A673 (cell line): ENCODE measurements at regions not wholly inside any gene's neighbourhood (a gene's known extent, or its start where the extent isn't known, plus 50 kb on each side); places are given as distances from the start of the nearest gene placed in this dataset.
A peak's percentile ranks its signal among the peaks of the same experiment; 100 is the strongest.

Experiments
- BruUV-seq: library from RNA; stranded (reverse); fragments of 400-500 nt; replicated peaks from 2 replicates; lab custom pipeline; 2021; lab: Mats Ljungman, UMichigan
- CTCF ChIA-PET: fragments of 300-600 bp; sonication (Branson Sonifier 250); formaldehyde crosslinking; loops from one replicate; lab custom pipeline; 2022; ENCODE audit warnings: antibody characterized with exemption; lab: Charles Lee
- POLR2A ChIA-PET: fragments of 300-600 bp; sonication (Branson Sonifier 250); formaldehyde crosslinking; loops from one replicate; lab custom pipeline; 2022; ENCODE audit warnings: antibody characterized with exemption; ENCODE audit not compliant: low non-redundant PET; lab: Charles Lee
- DNase-seq: peaks from one replicate; pipeline ENCODE4 v3.0.0-alpha.2; 2015; ENCODE audit warnings: low spot score
- H3K27ac ChIP-seq: fragments of 200-600 bp; sonication (generic); 2 replicates; pipeline ENCODE4 v1.5.1; 2016; ENCODE audit warnings: mixed run types, low read depth, mild to moderate bottlenecking, mixed read lengths, antibody characterized with exemption, low read length; ENCODE audit not compliant: poor library complexity, severe bottlenecking
- H3K27me3 ChIP-seq: fragments of 200-600 bp; sonication (generic); replicated peaks from 2 replicates; pipeline ENCODE4 v1.6.1; 2017; ENCODE audit warnings: mixed run types, low read depth, mild to moderate bottlenecking, mixed read lengths, antibody characterized with exemption, low read length; ENCODE audit not compliant: insufficient read depth, poor library complexity
- H3K36me3 ChIP-seq: fragments of 200-600 bp; sonication (generic); 2 replicates; pipeline ENCODE4 v1.6.1; 2016; ENCODE audit warnings: mixed run types, mild to moderate bottlenecking, mixed read lengths, antibody characterized with exemption, low read length; ENCODE audit not compliant: insufficient read depth, poor library complexity, severe bottlenecking
- H3K4me1 ChIP-seq: fragments of 200-600 bp; sonication (generic); 2 replicates; pipeline ENCODE4 v1.6.1; 2017; ENCODE audit warnings: mixed run types, mild to moderate bottlenecking, mixed read lengths, antibody characterized with exemption, low read length; ENCODE audit not compliant: insufficient read depth, poor library complexity, severe bottlenecking
- H3K4me3 ChIP-seq: fragments of 200-600 bp; sonication (generic); 2 replicates; pipeline ENCODE4 v1.5.1; 2016; ENCODE audit warnings: low read depth, mixed run types, mild to moderate bottlenecking, mixed read lengths, low read length; ENCODE audit not compliant: poor library complexity, severe bottlenecking
- H3K9me3 ChIP-seq: fragments of 200-600 bp; sonication (generic); 2 replicates; pipeline ENCODE4 v1.6.1; 2016; ENCODE audit warnings: mixed run types, low read depth, mild to moderate bottlenecking, mixed read lengths, antibody characterized with exemption, low read length; ENCODE audit not compliant: poor library complexity, severe bottlenecking
- EZH2 ChIP-seq: fragments of 200-600 bp; sonication (generic); IDR thresholded peaks from 2 replicates; pipeline ENCODE4 v1.6.1; 2017; ENCODE audit warnings: borderline replicate concordance, low read depth, mild to moderate bottlenecking, mixed read lengths, antibody characterized with exemption, low read length; ENCODE audit not compliant: poor library complexity, severe bottlenecking
- intact Hi-C: fragments of 100-400 bp; cut with micrococcal nuclease; formaldehyde crosslinking; loops from one replicate; pipeline ENCODE4 v1.10.0; 2022; ENCODE audit not compliant: unreplicated experiment
- TF ChIP-seq, protein P1 (sequence below): fragments of 300-800, 200-600 bp; sonication (generic); conservative IDR thresholded peaks from 2 replicates; pipeline ENCODE4 v1.5.1; 2017; ENCODE audit warnings: low read depth, mild to moderate bottlenecking, antibody characterized with exemption, low read length, moderate library complexity, mixed read lengths

GRCh38 chr4:128512767-128513322, 225.2 kb upstream of the PGRMC2 start:
- Histone ChIP-seq H3K9me3 (no peaks in the 10 kb centered on the region), H3K27me3 (no peaks in the 10 kb centered on the region), H3K27ac (no peak overlapping the region), H3K36me3 (no peaks in the 10 kb centered on the region), H3K4me1 (peaks cover 10% of the 10 kb centered on the region), H3K4me3 (no peak overlapping the region)
- intact Hi-C loops = no loop called here
- no peak for DNase-seq
- no TSS peak for BruUV-seq
- ChIA-PET POLR2A (no interaction called here), CTCF (no interaction called here)
- TF ChIP-seq, protein P1, sequence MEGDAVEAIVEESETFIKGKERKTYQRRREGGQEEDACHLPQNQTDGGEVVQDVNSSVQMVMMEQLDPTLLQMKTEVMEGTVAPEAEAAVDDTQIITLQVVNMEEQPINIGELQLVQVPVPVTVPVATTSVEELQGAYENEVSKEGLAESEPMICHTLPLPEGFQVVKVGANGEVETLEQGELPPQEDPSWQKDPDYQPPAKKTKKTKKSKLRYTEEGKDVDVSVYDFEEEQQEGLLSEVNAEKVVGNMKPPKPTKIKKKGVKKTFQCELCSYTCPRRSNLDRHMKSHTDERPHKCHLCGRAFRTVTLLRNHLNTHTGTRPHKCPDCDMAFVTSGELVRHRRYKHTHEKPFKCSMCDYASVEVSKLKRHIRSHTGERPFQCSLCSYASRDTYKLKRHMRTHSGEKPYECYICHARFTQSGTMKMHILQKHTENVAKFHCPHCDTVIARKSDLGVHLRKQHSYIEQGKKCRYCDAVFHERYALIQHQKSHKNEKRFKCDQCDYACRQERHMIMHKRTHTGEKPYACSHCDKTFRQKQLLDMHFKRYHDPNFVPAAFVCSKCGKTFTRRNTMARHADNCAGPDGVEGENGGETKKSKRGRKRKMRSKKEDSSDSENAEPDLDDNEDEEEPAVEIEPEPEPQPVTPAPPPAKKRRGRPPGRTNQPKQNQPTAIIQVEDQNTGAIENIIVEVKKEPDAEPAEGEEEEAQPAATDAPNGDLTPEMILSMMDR = no peak
- no peak for TF ChIP-seq EZH2

DNA sequence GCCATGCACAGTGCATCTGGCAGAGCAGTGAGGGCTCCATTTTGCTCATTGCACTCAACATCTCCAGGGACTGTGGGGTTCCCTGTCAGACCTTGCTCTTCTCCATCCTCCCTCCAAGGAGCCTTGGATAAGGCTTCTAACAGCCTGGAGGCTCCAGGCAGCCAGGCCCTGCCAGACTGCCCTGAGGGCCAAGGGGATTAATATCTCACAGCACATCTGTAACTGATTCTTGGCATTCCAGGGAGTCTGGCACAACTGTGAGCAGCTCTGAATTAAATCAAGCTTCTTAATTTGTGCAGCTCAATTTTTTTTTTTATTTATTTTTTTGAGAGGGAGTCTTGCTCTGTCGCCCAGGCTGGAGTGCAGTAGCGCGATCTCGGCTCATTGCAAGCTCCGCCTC, 224.5 kb upstream of the PGRMC2 start:
- no TSS peak for BruUV-seq
- no peaks in the 10 kb centered on the region for H3K36me3 ChIP-seq
- H3K27me3 ChIP-seq = no peaks in the 10 kb centered on the region
- CTCF ChIA-PET = no interaction called here
- POLR2A ChIA-PET = interaction anchor here (0.6 kb wide), 1 partner anchor 10 kb away, joined by 3 read pairs; no protein-coding TSS in a partner anchor
- H3K4me3 ChIP-seq = no peak overlapping the region
- intact Hi-C loops = no loop called here
- H3K9me3 ChIP-seq = no peaks in the 10 kb centered on the region
- no peak overlapping the region for H3K27ac ChIP-seq
- H3K4me1 ChIP-seq = peaks cover 3% of the 10 kb centered on the region
- TF ChIP-seq, protein P1 = no peak
- no peak for TF ChIP-seq EZH2
- peak; percentile 73 for DNase-seq

GRCh38 chr4:128510850-128511249, 223.2 kb upstream of the PGRMC2 start:
- Histone ChIP-seq H3K27ac (no peak overlapping the region), H3K4me3 (no peak overlapping the region), H3K9me3 (no peaks in the 10 kb centered on the region), H3K36me3 (no peaks in the 10 kb centered on the region), H3K4me1 (no peaks in the 10 kb centered on the region), H3K27me3 (no peaks in the 10 kb centered on the region)
- BruUV-seq = no TSS peak
- DNase-seq = no peak
- ChIA-PET POLR2A (interaction anchor here (0.6 kb wide), 1 partner anchor 246 kb away, joined by 3 read pairs; no protein-coding TSS in a partner anchor), CTCF (no interaction called here)
- intact Hi-C loops = no loop called here
- TF ChIP-seq, protein P1 = no peak
- TF ChIP-seq EZH2 = no peak
